ENCODE measurements at regions not wholly inside any gene's neighbourhood (a gene's known extent, or its start where the extent isn't known, plus 50 kb on each side); places are given as distances from the start of the nearest gene placed in this dataset.

DNA sequence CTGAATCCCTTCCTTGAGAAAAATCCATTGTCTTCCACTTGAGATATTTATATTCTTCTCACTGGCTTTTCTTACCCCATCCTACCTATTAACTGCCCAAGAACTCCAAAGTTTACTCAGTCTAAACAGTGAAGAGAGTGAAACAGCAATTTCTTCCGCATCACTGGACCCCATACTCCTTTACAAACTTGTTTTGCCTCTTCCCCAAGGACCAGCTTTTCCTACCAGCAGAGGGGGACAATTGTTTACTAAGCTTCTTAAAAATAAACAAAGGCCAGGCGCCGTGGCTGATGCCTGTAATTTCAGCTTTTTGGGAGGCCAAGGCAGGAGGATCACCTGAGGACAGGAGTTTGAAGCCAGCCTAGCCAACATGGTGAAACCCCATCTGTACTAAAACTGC, 52.0 kb downstream of the LRATD1 start:
- DNase-seq (ENCODE audit: low read depth in 3 of 3) = no peak

DNA sequence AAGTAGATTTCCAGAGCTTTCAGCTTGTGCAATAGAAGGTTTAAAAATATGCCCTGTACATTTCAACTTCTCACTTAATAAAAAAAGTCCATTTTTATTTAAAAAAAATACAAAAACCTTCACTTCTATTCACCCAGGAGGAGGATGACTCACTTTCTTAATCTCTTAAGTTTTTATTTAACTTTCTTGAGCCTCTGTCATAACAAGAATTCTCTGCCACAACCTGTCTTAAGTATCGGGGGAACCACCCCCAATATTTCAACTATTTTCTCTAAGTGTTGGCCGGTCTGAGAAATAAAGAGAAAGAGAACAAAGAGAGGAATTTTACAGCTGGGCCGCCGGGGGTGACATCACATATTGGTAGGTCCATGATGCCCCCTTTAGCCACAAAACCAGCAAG, 58.4 kb downstream of the LRATD1 start:
- no peak for DNase-seq (ENCODE audit: low read depth in 3 of 3)

DNA sequence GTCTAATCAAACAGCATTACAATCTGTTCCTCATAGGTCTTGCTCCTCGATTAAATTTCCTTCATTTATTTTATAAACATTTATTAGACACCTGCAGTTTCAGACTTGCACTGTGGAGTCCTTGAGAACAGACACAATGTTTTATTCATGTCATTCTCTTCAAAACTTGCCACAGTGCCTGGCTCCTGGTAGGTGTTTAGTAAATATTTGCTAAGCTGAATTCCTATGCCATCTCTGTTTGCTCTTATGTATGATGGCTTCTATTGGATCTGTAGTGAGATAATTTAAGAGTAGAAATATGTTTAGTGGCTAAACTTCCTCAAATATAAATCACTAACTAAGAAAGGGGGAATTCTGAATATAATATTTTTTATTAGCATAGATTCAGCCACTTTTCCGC, 61.4 kb downstream of the LRATD1 start:
- DNase-seq (ENCODE audit: low read depth in 3 of 3) = no peak

DNA sequence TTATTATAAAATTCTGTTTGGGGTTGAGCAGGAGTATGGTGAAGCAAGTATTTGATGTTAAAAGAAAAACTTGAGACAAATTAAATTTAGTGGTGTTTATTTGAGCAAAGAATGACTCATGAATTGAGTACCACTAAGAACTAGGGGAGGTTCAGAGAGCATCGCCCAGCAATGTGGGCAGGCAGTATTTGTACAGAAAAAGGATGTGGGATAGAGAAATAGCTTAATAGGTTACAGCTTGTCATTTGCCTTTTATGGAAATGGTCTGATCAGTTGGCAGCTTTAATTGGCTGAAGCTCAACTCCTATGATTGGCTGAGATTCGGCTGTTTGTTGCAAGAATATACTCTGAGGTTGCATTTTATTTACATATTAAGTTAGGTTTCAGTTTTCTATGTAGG, 68.2 kb downstream of the LRATD1 start:
- no peak for DNase-seq (ENCODE audit: low read depth in 3 of 3)

DNA sequence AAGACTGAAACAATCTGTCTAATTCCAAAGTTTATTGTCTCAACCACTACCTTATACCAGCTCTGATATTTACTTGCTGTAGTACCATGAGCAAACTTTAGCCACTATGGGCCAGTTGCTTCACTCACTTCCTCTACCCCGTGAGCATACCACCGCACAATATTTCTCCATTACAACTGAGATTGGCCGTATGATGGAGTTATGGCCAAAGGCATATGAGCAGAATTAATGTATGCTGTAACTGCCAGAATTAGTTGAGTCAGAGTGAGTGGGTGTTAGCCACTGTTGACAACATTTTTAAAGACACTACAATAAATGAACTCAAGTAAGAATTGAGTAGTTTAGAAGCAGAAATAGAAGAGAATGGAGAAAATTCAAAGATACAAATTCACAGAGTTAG, 69.7 kb downstream of the LRATD1 start:
- no peak for DNase-seq (ENCODE audit: low read depth in 3 of 3)

DNA sequence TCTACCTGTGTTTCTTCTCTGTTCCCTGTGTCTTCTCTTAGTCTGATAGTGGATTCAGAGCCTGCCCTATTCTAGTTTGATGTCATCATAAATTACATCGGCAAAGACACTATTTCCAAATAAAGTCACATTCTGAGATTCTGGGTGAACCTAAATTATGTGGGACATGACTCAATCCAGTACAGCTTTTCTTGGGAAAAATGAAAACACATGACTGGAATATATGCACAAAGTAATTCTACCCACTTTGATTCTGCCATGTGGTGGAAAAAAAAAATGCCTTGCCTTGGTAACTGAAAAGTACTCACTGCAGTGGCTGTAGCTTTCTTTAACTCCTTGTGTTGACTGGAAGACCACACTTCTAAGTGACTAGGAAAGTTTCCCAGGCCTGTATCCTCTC, 73.7 kb downstream of the LRATD1 start:
- no peak for DNase-seq (ENCODE audit: low read depth in 3 of 3)

DNA sequence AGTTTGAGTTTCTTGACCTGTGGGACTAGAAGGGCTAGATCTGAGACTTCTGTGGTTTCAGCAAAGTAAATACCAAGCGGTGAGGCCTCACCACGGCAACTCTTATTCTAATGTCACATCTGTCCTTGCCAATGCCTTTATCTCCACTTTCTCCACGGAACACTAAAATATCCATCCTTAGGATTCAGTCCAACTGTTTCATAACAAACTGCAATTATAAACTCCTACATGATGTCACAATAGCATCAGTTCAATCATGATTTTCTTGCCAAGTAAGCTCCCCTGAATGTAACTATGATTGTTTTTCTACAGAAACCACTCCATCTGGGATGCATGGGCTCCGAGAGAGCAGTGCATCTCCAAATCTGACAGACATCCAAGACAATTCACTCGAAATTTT, 79.6 kb downstream of the LRATD1 start:
- DNase-seq (ENCODE audit: low read depth in 3 of 3) = no peak

DNA sequence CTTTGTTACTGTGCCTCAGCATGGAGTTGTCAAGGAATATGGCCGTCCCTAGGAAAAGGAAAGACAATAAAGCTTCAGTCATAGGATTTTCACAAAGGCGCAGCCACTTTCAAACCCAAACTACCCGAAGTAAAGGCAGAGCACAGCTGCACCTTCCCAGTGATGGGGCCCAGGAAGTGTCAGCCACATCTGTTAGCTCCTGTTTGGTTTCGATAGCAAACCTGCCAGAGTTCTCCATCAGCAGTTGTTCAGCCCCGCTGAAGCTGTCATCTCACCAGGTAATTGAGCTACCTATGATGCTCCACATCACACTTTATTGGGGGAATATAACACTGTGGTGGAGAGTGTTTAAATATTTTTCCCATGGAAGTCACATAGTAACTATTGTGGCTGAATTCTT, 80.7 kb downstream of the LRATD1 start:
- DNase-seq (ENCODE audit: low read depth in 3 of 3) = no peak

DNA sequence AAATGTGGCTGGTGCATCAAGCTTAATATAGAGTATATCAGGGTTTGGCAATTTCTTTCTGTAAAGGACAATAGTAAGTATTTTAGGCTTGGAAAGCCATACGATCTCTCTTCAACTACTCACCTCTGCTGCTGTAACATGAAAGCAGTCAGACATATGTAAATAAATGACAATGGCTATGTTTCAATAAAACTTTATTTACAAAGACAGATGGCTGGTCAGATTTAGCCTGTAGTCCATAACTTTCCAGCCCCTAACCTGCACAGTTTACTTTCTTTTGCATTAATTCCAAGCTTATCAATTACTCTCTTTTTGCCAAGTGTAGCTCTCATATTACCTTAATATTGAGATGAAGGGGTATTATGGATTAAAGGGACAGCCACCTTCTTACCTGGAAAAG, 83.1 kb downstream of the LRATD1 start:
- no peak for DNase-seq (ENCODE audit: low read depth in 3 of 3)

DNA sequence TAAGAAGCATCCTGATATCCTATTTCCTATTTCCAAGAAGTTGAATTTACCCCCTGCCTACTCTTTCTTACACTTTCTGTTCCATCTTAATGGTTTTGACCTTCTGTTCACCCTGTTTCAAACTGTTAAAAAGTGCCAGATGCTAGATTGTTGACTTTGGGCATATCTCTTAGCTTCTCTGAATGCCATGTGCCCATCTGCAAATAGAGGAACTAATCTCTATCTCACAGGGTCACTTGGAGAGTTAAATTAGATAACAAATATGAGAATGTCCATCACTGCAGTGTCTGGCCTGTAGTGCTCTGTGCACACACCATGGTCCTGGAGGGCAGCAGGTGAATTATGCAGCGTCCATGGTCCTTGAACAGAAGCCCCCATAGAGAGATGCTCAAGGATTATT, 83.8 kb downstream of the LRATD1 start:
- DNase-seq (ENCODE audit: low read depth in 3 of 3) = no peak

DNA sequence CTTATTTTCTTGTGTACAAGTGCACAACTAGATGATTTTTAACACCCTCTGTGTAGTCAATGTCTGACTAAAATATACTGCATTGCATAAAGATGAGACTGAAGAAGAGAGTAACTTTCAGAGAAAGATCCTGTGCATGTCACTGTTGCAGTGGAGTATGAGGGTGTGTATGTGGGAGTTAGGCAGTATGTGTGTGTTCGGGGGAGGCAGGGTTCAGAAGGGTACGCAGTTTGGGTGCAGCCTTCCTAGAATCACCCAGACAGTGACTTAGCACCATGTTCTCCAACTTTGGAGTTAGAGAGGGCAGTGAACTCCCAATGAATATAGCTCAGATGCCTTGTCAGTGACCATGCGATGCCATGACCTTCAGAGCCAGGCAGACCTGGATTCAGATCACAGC, 84.6 kb downstream of the LRATD1 start:
- DNase-seq (ENCODE audit: low read depth in 3 of 3) = no peak

DNA sequence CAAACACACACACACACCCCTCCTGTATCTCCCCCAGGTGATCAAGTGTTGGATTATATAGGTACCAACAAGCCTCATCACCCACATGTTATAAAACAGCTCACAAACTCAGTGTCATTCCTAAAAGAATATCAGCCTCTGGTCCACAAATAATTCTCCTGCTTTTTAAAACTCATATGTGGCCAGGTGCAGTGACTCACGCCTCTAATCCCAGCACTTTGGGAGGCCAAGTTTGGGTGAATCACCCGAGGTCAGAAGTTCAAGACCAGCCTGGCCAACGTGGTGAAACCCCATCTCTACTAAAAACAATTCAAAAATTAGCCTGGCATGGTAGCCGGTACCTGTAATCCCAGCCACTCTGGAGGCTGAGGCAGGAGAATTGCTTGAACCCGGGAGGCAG, 87.8 kb downstream of the LRATD1 start:
- no peak for DNase-seq (ENCODE audit: low read depth in 3 of 3)

DNA sequence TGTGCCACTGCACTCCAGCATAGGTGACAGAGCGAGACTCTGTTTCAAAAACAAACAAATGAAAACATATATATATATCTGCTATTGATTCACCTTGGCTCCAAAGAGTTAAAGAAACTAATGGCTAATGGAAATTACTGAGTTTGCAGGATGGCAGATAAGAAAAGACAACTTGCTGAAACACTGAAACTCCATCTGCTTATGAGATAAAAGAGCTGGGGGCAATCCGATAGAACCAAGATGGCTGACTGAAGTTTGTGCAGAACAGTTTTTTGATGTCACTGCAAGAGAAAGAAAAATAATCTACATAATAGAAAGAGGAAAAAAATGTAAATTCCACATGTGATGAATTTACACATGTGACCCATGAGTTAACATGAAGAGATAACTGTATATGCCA, 88.2 kb downstream of the LRATD1 start:
- DNase-seq (ENCODE audit: low read depth in 3 of 3) = no peak

DNA sequence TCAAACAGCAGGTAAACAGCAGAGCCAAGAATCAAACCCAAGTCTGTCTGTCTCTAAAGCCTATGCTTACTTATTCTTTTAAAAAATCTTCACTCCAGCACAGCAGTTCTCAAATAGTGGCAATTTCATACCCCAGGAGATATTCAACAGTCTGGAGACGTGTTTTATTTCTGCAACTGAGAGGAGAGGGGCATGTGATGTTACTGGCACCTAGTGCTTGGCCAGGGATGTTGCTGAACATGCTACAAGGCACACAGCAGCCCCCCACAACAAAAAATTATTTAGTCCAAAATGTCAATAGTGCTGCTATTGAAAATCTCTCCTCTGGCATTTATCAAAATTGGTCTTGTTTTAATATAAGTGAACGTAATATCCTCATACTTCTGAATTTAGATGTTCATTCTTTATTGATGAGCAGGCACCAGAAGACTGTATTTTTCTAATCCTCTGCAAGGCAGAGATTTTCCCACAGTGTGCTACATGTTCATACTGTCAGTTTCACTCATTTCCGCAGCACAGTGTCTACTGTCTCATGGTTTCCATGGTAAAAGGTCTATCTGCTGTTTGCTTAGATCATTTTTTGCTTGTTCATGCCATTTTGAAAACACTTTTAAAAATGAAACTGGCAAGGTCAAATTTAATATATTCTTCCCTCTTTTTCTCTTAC, 90.5 kb downstream of the LRATD1 start:
- no peak for DNase-seq (ENCODE audit: low read depth in 3 of 3)

DNA sequence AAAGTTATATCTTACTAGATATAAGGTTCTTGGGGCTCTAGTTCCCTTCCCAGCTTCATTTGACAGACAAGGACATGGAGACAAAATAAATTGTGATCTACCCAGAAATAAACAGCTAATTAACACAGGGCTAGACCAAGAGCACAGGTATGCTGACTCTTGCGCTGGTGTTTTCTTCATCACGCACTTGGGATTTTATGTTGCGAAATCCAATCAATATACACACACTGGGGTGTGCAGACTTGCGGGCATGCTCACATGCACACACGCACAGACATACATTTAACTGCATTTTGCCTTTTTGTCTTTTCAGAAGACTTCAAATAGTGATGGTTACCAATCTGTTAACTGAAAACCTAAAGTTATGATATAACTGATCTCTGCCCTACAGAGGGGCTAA, 91.2 kb downstream of the LRATD1 start:
- no peak for DNase-seq (ENCODE audit: low read depth in 3 of 3)

DNA sequence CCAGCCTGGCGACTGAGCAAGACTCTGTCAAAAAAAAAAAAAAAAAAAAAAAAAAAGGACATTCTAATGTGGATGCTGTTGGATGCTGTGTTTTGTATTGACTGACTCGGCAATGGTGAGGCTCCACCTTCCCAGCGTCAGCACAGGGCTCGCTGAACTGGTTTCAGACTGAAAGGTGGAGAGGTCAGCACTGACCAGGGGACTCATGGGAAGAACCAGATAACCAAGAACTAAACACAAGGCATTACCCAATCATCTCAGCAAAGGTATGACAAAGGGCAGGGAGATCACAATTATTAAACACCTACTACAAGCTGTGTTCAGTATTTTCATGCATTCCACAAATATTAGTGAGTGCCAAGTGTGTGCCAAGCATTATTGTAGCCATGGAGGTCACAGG, 103.2 kb downstream of the LRATD1 start:
- DNase-seq (ENCODE audit: low read depth in 3 of 3) = no peak

DNA sequence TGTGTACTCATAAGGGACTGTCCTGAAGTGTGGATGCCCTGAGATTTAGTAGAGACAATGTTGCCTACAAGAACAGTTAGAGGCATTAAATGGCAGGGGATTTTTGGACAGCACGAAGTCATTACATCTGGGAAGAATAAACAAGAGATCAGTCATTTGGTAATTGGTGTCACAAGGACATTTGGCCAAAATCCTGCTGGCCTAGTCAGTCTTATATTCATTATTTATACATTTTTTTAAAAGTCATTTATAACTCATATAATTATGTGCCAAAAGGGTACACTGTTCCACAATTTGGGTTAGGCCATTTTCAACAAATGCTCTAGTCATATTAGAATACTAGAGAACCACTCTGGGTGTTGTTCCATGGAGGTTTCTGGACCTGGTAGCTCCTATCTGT, 104.7 kb downstream of the LRATD1 start:
- no peak for DNase-seq (ENCODE audit: low read depth in 3 of 3)

DNA sequence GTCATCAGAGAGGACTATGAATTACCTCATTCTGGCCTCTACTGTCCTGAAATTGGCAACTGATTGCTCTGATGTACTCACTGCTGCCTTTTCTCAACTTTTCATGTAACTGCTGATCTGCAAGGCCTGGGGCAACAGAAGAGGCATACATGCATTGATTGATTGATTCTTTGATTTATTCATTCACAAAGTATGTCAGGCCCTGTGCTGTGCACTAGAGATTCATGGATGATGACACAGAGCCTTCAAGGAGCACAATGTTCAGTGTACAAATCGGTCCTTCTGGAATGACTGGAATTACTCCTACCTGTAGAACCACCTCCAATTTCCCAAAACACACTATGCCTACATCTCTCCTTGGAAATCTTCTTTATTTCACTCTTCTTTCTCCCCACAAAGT, 111.3 kb downstream of the LRATD1 start:
- DNase-seq (ENCODE audit: low read depth in 3 of 3) = no peak

DNA sequence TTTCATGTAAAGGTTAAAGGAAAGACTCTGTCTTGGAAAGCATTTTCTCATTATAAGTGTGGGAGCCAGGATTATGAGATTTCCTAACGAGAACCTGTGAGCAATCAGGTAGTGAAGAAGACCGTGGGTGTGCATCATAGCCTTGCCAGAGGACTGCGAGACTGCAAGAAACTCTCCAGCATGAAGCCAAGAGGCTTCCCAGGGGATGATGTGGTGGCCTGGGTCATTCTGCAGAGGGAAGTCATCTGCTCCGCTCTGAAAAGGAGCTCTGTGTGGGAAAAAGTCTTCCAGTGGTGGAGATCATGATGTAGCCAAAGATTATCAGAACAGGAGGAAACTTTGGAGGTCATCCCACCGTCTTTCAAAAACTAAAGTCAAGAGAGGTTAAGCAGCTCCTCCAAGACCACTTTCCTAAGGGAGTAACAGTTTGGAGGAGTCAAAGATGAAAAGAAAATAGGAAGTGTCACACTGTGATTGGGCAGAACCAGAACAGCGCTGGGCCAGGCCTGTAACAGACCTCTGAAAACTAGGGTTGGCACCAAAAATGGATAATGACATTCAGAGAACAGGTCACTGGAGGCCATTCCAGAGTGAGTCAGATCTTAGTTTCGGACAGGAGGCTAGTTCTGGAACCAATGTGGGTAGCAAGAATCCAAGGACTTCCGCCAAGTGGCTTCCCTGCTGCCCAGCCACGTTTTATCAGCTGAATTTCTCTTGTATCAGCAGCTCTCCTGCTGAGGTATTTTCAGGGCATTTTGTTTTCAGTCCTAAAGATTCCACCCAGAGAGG, 113.0 kb downstream of the LRATD1 start:
- DNase-seq (ENCODE audit: low read depth in 3 of 3) = no peak

DNA sequence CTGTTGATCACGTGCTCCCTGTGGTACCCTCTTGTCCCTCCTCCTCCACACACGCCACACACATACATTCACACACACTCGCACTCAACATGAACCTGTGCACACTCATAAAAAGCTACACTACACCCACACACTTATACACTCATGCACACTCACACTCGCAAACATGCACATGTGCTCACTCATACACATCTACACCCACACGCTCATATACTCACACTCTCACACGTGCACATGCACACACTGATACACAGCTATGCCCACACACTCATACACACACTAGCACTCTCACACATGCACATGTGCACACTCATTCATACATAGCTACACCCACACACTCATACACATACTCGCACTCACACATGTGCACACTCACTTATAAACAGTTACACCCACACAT, 113.6 kb downstream of the LRATD1 start:
- no peak for DNase-seq (ENCODE audit: low read depth in 3 of 3)

DNA sequence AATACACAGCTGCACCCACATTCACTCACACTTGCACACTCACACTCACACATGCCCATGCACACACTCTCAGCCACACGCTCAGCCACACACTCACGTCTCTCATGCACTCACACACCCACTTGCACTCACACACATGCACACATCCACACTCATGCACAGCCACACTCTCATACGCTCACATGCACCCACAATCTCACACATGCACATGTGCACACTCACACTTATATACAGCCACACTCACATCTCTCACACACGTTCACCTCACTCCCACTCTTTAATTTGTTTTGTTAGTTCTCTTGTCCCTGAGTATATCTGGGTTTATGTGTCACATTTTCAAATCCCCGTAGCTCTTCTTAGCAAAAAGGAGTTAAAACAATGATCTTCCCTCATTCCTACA, 114.9 kb downstream of the LRATD1 start:
- DNase-seq (ENCODE audit: low read depth in 3 of 3) = no peak

DNA sequence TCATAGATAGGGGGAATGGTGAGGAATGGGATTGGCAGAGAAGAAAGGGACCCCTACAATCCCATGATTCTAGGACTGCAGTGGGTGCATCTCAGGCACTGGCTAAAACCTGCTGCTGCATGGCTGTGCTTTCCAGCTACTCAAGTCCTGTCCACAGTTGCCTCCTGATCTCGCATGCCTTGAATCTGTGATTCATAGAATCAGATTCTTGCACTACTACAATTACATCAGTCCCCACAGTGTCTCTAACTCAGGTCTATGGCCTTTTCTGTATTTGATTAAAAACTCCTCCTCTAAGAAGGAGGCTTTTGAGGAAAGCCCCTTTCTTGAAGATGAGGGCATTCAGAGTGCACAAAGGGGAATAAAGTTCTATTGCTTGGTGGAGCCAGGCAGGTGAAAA, 117.4 kb downstream of the LRATD1 start:
- no peak for DNase-seq (ENCODE audit: low read depth in 3 of 3)

DNA sequence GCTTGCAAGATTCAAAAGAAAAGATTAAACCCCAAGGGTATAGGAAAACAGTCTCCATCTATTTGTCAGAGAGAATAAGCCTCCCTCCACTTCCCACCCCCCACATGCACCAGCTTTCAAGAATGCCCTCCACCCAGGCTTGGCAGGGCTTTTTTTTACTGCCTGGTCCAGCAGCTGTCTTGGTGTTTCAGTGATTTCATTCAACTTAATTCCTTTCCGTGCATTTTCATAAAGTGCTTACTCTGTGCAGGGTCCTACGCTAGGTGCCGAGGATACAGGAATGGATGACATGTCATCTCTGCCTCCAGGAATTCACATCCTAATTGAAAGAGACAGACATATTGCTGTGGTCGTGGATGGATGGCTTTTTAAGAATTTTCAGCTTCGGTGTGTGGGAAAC, 117.9 kb downstream of the LRATD1 start:
- DNase-seq (ENCODE audit: low read depth in 3 of 3) = no peak

DNA sequence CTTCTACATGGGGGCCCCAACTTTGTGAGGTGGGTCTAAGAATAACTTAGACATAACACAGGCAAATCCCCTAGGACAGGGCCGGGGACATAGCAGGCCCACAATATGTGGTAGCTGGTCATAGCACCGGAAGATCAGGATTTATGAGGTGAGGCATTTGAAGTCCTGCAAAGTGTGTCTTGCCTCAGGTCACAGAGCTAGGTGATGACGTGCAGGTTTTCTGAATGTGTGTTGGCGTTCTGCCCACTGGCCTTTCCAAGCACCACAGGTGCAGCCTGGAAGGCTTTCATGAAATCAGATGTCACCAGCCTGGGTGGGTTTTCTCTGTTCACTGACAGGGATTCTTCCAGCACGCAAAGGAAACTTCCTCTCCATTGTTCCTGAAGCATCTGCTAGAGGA, 119.1 kb downstream of the LRATD1 start:
- no peak for DNase-seq (ENCODE audit: low read depth in 3 of 3)
